GM21723 (cell line): ENCODE measurements at regions not wholly inside any gene's neighbourhood (a gene's known extent, or its start where the extent isn't known, plus 50 kb on each side); places are given as distances from the start of the nearest gene placed in this dataset.
"Not testable (repeated sequence)": the region's sequence is repeated elsewhere in the genome, so short reads cannot be mapped to it uniquely, and the experiment has no call there.

Experiments used
- ATAC-seq: cut with Tn5 transposase; IDR thresholded peaks from one replicate; pipeline ENCODE4 v1.9.1; 2021; ENCODE audit warnings: mild to moderate bottlenecking, moderate library complexity; ENCODE audit not compliant: unreplicated experiment

- no peak for ATAC-seq
These were observed 52.2 kb downstream of the ACTL7B start for GRCh38 chr9:108803428-108804065.

DNA sequence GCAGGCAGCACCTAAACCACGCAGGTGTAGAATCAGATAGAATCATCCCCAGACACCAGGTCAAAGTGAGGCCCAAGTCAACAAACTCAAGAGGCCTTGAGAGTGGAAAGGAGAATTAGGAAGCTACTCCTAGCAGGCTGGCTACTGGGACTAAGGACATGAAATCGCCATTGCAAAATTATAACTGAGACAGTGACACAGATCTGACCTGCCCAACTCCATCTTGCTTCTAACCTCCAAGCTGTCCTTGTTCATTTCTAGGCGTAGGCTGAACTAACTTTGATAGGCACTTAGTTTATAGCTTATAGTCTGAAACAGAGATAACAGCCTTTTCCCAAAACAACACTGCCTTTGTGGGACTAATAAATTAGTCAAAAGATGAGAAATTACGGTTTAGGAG, 52.8 kb downstream of the ACTL7B start:
- ATAC-seq = no peak

- no peak for ATAC-seq
These were observed 53.8 kb downstream of the ACTL7B start for GRCh38 chr9:108801949-108802348.

DNA sequence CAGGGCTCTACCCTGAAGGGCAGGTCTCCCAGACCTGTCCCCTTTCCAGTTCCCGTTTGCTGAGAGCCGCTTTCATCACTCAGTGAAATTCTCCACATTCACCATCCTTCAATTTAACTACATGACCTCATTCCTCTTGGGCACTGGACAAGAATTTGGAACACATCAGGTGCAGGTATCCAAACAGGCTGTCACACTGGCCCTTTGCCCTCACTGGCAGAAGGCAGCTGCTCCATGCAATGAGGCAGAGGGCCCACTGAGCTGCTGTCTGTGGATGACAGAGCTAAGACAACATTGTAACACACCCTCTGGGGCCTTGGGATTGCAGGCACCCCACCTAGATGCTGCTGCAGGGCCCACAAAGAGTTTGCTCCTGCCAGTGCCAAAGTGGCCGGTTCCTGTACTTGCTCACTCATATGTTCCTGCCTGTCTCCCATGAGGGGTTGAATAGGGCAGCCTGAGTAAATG, 55.1 kb downstream of the ACTL7B start:
- ATAC-seq = no peak

DNA sequence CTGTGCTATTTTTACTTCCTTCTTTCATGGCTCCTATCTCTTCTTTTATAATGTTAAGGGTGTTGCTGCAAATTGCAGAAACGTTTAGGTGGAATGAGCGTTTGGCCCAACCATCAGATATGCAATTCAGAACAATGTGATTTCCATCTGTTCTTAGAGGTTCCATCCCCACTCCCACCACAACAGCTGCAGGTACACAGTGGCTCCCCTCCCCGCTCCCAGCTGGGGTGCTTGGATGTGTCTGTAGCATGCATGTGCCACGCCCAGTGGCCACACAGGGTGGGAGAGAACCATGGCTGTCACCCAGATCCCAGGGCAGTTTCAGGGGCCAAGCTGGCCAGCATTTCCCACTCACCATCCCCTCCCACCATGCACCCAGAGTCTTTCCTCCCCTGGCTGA, 62.2 kb downstream of the ACTL7B start:
- ATAC-seq = no peak

GRCh38 chr9:108789742-108790141, 66.0 kb downstream of the ACTL7B start:
- ATAC-seq = no peak

GRCh38 chr9:108787690-108788048, 68.1 kb downstream of the ACTL7B start:
- no peak for ATAC-seq

GRCh38 chr9:108786901-108787689, 68.7 kb downstream of the ACTL7B start:
- no peak for ATAC-seq

- ATAC-seq = no peak
These were observed 69.5 kb downstream of the ACTL7B start for GRCh38 chr9:108786322-108786721.

- ATAC-seq = no peak
These were observed 70.8 kb downstream of the ACTL7B start for GRCh38 chr9:108784998-108785397.

- no peak for ATAC-seq
These were observed 71.9 kb downstream of the ACTL7B start for GRCh38 chr9:108783731-108784495.

- no peak for ATAC-seq
These were observed 72.5 kb downstream of the ACTL7B start for GRCh38 chr9:108783326-108783725.

DNA sequence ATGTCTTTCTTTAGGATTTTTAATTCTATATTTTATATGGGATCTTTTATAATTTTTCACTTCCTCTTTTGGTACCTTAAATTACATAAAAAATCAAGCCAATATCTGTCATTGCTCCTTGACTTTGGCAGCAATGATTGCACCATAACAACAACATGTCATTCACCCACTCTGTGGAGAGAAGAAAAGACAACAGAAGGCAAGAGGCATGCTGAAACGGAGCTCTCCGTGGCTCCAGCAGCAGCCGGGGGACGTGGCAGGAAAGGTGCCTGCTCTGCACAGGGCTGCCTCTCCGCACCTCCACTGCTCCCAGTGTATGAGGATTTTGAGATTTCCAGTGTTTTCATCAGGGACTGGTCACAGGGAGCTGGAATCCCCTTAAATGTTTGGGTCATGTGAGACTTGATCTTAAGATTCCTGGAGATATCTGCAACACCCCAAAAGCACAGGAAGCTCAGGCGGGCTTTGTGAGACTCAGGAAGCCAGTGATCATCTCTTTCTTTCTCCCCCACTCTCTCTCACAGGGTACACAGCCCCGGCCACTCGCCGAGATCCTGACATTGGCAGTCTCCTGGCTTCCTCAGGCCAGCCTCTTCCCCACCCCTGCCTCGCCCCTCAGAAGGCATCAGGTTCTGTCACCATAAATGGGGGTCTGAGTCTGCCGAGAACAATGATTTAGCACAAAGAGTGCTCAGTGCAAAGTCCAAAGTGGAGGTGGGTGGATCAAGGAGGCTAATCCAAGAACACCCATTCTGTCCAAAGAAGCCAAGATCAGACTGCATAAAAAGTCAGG, 74.6 kb downstream of the ACTL7B start:
- no peak for ATAC-seq

DNA sequence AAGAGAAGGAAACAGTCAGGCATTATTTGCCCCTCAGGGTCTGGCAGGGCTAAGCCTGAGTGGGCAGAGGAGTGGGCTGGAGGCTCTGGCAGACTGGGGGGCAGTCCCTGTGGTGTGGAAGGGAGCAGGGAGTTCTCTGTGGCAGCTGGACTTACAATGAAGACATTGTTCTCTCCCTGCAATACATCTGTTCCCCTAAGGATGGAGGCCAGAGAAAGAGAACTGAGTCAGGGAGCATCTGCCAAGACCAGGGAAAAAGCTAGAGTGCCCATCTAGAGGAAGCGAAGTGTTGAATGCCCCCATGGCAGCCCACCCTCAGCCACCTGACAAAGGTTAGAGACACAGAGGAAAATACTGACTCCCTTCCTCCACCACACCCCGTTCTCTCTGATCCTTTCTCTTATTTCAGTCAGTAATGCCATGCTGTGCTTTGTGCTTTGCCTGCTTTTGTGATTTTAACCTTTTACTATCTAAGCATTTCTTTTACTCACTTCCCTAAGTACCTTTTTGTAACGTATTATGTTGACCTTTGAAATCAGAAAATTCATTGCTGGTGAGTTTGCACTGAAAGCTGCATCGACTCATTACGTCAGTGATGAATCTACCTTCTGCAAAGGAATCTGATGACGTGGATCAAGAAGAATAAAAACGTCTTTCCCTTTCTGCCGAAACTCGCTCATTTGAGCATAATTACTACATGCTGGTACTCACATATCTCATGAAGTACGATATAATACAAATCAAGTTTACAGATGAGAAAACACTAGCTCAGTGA, 76.0 kb downstream of the ACTL7B start:
- ATAC-seq = no peak

DNA sequence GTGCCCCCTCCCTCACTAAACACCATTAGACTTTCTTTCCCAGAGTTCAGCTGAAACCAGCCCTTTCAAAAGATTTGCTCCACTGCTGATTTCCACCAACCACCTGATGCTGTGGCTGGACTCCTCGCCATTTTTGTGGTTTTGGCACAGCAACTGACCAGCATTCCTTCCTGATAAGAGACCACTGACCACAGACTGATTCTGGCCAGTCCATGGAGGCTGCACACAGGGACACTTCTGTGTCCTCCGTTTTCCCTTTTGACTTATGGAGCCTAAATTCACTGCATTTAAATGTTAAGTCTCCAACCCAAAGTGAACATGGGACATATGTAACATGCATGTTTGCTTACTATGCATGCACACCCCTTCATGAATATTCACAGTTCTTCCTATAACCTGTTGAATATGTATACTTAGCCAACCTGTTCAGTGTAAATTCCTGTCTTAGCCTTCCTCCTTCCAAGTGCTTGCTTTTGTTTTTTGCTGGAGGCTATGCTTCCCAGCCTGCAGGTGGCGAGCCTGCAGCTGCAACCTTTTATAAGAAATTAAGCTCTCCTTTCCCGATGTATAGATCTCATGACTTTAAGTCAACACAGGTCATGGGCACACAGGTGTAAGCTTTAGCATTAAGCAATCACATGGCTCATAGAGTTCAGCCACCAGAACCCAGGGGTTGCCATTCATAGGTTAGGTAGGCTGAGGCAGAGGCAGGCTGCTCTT, 78.7 kb downstream of the ACTL7B start:
- ATAC-seq = no peak

DNA sequence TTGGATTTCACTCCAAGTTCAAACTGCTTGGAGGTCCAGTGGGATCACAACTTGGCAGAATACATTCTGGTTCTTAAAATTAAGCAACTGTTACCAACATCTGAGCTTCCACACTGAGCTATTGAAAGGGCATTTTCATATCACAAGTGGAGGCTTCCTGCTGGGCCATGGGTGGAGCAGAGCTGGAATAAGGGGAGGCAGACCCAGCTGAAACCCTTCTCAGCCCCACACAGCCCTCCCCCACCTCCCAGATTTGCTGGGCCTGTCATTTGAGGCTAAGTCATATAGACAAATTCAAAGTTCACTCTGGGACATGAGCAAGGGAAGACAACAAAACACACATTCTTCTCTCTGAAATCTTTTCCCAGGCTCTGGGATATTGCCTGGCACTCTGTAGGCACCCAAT, 79.9 kb downstream of the ACTL7B start:
- no peak for ATAC-seq

GRCh38 chr9:108774088-108774487, 81.7 kb downstream of the ACTL7B start:
- not testable (repeated sequence) for ATAC-seq

DNA sequence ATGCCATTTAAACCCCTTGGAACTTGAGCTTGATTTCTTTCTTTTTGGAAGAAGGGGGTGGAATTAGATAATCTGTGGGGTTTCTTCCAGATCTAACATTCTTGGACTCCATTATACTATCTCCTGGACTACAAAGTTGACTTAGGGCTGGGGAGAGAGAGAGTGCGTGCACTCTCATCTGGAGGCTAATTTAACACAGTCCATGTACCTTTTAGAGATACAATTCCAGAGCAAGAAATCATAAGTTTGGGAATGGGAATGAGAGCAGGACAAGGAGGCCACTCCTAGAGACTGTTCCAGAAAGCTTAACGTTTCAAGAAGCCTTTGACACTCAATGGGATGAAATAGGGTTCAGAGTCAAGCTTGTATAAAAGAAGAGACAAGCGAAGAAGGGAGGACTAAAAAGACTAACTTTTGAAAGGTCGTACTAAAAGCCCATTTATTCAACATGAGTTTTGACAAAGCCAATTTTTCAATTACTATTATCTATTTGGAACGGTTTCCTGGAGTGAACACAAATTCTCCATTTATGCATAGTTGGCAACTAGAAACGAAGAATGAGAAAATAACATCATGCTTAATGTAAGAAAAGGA, 83.4 kb downstream of the ACTL7B start:
- no peak for ATAC-seq

DNA sequence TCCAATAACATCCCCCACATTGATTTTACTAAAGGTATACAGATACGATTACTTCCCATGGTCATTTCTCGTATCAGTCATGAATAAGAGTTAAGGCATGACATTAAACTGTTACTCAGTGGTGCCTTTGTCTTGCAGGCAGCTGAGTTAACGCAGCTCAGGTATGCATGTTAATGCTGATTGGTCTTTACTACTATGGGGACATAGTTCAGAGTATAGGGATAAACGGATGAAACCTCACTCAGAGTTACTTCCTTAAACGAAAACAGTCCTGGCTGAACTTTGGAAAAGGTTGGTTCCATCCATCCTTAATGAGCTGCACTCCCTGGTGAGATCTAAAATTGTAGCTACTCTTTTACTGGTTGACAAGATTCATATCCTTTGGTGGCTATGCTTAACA, 87.0 kb downstream of the ACTL7B start:
- no peak for ATAC-seq
